ENCODE measurements at regions not wholly inside any gene's neighbourhood (a gene's known extent, or its start where the extent isn't known, plus 50 kb on each side); places are given as distances from the start of the nearest gene placed in this dataset.

DNA sequence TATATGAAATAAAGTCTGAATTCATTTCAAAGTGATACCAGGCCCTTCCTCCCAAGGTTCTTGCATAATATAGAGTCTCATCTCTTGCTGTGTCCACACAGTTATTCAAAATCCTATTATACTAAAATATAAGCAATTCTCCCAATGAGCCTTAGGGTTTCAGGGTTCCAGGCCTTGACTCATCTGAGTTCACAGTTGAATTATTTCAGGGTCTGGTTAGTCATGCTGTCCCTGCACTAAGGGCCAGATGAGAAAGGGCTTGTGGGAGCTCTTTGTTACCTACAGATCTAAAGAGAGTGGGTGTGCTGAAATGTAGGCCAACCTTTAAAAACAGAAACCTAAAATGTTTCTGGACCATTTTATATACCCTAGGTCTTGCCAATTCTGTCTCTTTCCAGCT, 337.5 kb upstream of the LRRC7 start:
- TF ChIP-seq GATA2 (IDR thresholded peaks at IDR 0.05; ENCODE audit: low read depth, low read length) (no peak), GATA3 (IDR thresholded peaks at IDR 0.05; ENCODE audit: low read depth, low read length) (no peak)
